ENCODE measurements at regions not wholly inside any gene's neighbourhood (a gene's known extent, or its start where the extent isn't known, plus 50 kb on each side); places are given as distances from the start of the nearest gene placed in this dataset.

- FAIRE-seq, result no peak
Observed at GRCh38 chr15:91769476-91769875, 84.0 kb upstream of the SLCO3A1 start.

- no peak for FAIRE-seq
Observed at GRCh38 chr15:91769894-91770293, 83.6 kb upstream of the SLCO3A1 start.

- FAIRE-seq, result no peak
Observed at GRCh38 chr15:91776104-91776503, 77.4 kb upstream of the SLCO3A1 start.

- no peak for FAIRE-seq
Observed at GRCh38 chr15:91779960-91780359, 73.5 kb upstream of the SLCO3A1 start.

GRCh38 chr15:91780387-91780786, 73.1 kb upstream of the SLCO3A1 start:
- FAIRE-seq, result no peak

GRCh38 chr15:91782221-91782620, 71.3 kb upstream of the SLCO3A1 start:
- no peak for FAIRE-seq

- FAIRE-seq, result no peak
Observed at GRCh38 chr15:91783008-91783407, 70.5 kb upstream of the SLCO3A1 start.

- no peak for FAIRE-seq
Observed at GRCh38 chr15:91783451-91783850, 70.1 kb upstream of the SLCO3A1 start.

- FAIRE-seq, result no peak
Observed at GRCh38 chr15:91784973-91785709, 68.4 kb upstream of the SLCO3A1 start.

GRCh38 chr15:91787198-91787597, 66.3 kb upstream of the SLCO3A1 start:
- FAIRE-seq, result no peak

- no peak for FAIRE-seq
Observed at GRCh38 chr15:91789136-91789535, 64.4 kb upstream of the SLCO3A1 start.

GRCh38 chr15:91790836-91791235, 62.7 kb upstream of the SLCO3A1 start:
- no peak for FAIRE-seq

GRCh38 chr15:91793771-91794170, 59.7 kb upstream of the SLCO3A1 start:
- no peak for FAIRE-seq

GRCh38 chr15:91795235-91795634, 58.3 kb upstream of the SLCO3A1 start:
- no peak for FAIRE-seq

- no peak for FAIRE-seq
Observed at GRCh38 chr15:91801836-91802534, 51.5 kb upstream of the SLCO3A1 start.

GRCh38 chr15:91803260-91803659, 50.2 kb upstream of the SLCO3A1 start:
- no peak for FAIRE-seq

Measured in TTC549 (cell line).